HL-60 (cell line): ENCODE measurements at regions not wholly inside any gene's neighbourhood (a gene's known extent, or its start where the extent isn't known, plus 50 kb on each side); places are given as distances from the start of the nearest gene placed in this dataset.

Experiments
- DNase-seq, 2 experiments: peaks; one replicate each; pipeline ENCODE4 v3.0.0-alpha.2; 2010 to 2020; ENCODE audit warnings: low read depth in 1 of 2, low spot score in 1 of 2
- H3K27ac ChIP-seq: fragments of 250-450 bp; sonication (Bioruptor Pico); replicated peaks from 2 replicates; pipeline ENCODE4 v1.5.1; 2020; ENCODE audit warnings: mild to moderate bottlenecking, moderate library complexity
- H3K27me3 ChIP-seq: fragments of 250-450 bp; sonication (Bioruptor Pico); 2 replicates; pipeline ENCODE4 v1.5.1; 2021; ENCODE audit warnings: mild to moderate bottlenecking, moderate library complexity; ENCODE audit not compliant: insufficient read depth, poor library complexity, severe bottlenecking
- H3K4me3 ChIP-seq: replicated peaks from 2 replicates; pipeline ENCODE4 v1.5.1; 2011; ENCODE audit warnings: mild to moderate bottlenecking, control low read depth, low read length; ENCODE audit not compliant: insufficient read depth
- GABPA ChIP-seq: IDR thresholded peaks from 2 replicates; pipeline ENCODE4 v1.6.1; 2012; ENCODE audit warnings: low read depth
- POLR2AphosphoS5 ChIP-seq: IDR thresholded peaks from 2 replicates; pipeline ENCODE4 v1.6.1; 2012; ENCODE audit warnings: low read depth
- SPI1 ChIP-seq: IDR thresholded peaks from 2 replicates; pipeline ENCODE4 v1.6.1; 2012; ENCODE audit warnings: low read depth, mild to moderate bottlenecking, borderline replicate concordance
- TF ChIP-seq, protein P1 (sequence below): IDR thresholded peaks from 2 replicates; pipeline ENCODE4 v1.6.1; 2012; ENCODE audit warnings: low read depth; ENCODE audit not compliant: insufficient replicate concordance
- TF ChIP-seq, protein P2 (sequence below): IDR thresholded peaks from one replicate; pipeline ENCODE4 v1.5.1; 2011; ENCODE audit warnings: low read length, control low read depth, inconsistent platforms; ENCODE audit not compliant: insufficient read depth

DNA sequence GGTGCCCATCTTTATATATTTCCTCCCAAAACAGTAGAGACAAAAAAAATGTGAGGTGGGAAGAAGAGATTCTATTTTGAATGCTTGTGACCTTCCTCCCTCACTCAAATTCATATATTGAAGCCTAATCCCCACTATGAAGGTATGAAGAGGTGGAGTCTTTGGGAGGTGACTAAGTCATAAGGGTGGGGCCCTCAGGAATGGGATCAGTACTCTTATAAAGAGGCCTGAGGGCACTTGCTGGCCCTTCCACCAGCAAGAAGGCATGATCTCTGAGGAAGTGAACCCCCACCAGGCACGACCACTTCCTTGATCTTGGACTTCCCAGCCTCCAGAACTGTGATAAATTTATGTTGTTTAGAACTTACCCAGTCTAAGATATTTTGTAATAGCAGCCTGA lies 517.2 kb upstream of the CNTNAP2 start:
- H3K27ac ChIP-seq: no peak overlapping the region
- H3K27me3 ChIP-seq: no peaks in the 10 kb centered on the region
- H3K4me3 ChIP-seq: no peak overlapping the region
- TF ChIP-seq, protein P1, sequence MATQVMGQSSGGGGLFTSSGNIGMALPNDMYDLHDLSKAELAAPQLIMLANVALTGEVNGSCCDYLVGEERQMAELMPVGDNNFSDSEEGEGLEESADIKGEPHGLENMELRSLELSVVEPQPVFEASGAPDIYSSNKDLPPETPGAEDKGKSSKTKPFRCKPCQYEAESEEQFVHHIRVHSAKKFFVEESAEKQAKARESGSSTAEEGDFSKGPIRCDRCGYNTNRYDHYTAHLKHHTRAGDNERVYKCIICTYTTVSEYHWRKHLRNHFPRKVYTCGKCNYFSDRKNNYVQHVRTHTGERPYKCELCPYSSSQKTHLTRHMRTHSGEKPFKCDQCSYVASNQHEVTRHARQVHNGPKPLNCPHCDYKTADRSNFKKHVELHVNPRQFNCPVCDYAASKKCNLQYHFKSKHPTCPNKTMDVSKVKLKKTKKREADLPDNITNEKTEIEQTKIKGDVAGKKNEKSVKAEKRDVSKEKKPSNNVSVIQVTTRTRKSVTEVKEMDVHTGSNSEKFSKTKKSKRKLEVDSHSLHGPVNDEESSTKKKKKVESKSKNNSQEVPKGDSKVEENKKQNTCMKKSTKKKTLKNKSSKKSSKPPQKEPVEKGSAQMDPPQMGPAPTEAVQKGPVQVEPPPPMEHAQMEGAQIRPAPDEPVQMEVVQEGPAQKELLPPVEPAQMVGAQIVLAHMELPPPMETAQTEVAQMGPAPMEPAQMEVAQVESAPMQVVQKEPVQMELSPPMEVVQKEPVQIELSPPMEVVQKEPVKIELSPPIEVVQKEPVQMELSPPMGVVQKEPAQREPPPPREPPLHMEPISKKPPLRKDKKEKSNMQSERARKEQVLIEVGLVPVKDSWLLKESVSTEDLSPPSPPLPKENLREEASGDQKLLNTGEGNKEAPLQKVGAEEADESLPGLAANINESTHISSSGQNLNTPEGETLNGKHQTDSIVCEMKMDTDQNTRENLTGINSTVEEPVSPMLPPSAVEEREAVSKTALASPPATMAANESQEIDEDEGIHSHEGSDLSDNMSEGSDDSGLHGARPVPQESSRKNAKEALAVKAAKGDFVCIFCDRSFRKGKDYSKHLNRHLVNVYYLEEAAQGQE: no peak
- TF ChIP-seq, protein P2, sequence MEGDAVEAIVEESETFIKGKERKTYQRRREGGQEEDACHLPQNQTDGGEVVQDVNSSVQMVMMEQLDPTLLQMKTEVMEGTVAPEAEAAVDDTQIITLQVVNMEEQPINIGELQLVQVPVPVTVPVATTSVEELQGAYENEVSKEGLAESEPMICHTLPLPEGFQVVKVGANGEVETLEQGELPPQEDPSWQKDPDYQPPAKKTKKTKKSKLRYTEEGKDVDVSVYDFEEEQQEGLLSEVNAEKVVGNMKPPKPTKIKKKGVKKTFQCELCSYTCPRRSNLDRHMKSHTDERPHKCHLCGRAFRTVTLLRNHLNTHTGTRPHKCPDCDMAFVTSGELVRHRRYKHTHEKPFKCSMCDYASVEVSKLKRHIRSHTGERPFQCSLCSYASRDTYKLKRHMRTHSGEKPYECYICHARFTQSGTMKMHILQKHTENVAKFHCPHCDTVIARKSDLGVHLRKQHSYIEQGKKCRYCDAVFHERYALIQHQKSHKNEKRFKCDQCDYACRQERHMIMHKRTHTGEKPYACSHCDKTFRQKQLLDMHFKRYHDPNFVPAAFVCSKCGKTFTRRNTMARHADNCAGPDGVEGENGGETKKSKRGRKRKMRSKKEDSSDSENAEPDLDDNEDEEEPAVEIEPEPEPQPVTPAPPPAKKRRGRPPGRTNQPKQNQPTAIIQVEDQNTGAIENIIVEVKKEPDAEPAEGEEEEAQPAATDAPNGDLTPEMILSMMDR: no peak
- TF ChIP-seq POLR2AphosphoS5 (no peak), SPI1 (no peak), GABPA (no peak)
- no peak for DNase-seq

DNA sequence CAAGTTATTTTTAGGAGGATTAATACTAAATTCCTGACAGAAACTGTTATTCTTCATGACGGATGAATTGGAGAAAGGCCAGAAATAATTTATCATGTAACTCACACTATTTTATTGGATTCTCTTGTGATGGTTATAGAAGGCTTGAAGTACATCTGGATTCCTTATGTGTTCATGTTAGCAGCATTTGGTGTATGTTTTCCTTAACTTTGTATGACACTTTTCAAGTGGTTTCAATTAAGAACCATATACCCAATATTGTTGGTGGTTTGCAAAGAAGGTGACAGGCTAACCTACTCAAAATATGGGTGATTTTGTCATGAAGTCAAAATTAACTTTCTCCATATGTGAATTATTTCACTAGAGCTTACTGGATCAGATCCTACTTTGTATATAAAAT lies 532.2 kb upstream of the CNTNAP2 start:
- Histone ChIP-seq H3K4me3 (no peak overlapping the region), H3K27ac (no peak overlapping the region), H3K27me3 (no peaks in the 10 kb centered on the region)
- TF ChIP-seq POLR2AphosphoS5: no peak
- TF ChIP-seq, protein P1: no peak
- no peak for TF ChIP-seq SPI1
- TF ChIP-seq GABPA: no peak
- TF ChIP-seq, protein P2: no peak
- no peak for DNase-seq

DNA sequence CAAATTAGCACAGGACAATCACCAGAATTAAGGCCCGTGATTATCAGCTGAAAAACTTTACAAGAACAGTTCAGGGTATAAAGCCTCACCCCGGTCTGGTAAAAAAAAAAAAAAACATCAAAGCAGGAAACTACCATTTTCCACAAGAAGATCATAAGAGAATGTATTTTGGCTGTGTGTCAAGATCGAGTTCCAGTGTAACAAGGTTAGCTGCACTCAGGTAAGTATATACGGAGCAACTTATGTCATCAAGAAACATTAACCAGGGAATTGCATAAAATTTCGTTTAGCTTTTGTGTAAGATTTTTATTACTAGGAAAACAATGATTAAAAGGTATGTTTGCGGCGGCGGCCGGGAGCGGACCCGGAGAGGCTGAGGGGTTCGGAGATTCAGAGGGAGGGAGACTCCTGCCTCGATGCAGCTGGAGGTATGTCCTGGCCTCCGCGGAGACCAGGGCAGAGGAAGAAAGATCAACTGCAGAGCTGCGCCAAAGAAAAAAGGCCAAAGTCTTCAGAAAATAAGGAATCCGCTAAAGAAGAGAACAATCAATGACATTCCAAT lies 533.8 kb upstream of the CNTNAP2 start:
- DNase-seq: no peak
- TF ChIP-seq GABPA: no peak
- TF ChIP-seq, protein P1: no peak
- TF ChIP-seq SPI1: no peak
- H3K27ac ChIP-seq: no peak overlapping the region
- H3K27me3 ChIP-seq: no peaks in the 10 kb centered on the region
- no peak overlapping the region for H3K4me3 ChIP-seq

DNA sequence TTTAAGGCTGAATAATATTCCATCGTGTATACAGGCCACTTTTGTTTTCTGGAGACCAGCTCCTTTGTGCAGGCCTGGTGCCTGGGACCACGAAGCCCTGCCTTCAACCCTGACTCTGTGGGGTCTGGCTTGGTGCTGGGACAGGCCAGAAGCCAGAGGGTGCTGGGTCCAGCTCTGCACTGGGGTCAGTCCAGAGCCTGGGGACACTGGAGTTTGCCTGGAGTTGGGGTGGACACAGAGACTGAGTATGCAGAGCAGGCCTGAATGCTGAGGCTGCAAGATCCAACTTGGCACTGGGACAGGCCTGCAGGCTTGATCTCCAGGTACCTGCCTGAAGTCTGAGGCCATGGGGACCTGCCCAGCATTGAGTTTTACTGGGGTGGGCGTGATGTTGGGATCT lies 558.8 kb upstream of the CNTNAP2 start:
- no peak overlapping the region for H3K27ac ChIP-seq
- no peak overlapping the region for H3K4me3 ChIP-seq
- TF ChIP-seq SPI1 (no peak), GABPA (no peak), POLR2AphosphoS5 (no peak)
- TF ChIP-seq, protein P1: no peak
- TF ChIP-seq, protein P2: no peak
- no peaks in the 10 kb centered on the region for H3K27me3 ChIP-seq
- DNase-seq: no peak
